HG02623 (cell line): ENCODE measurements at regions not wholly inside any gene's neighbourhood (a gene's known extent, or its start where the extent isn't known, plus 50 kb on each side); places are given as distances from the start of the nearest gene placed in this dataset.
"Not testable (repeated sequence)": the region's sequence is repeated elsewhere in the genome, so short reads cannot be mapped to it uniquely, and the experiment has no call there.

Experiments
- ATAC-seq: cut with Tn5 transposase; IDR thresholded peaks from one replicate; pipeline ENCODE4 v1.9.1; 2021; ENCODE audit warnings: moderate library complexity; ENCODE audit not compliant: unreplicated experiment

GRCh38 chr3:81829272-81829671 lies 67.8 kb upstream of the GBE1 start:
- not testable (repeated sequence) for ATAC-seq

DNA sequence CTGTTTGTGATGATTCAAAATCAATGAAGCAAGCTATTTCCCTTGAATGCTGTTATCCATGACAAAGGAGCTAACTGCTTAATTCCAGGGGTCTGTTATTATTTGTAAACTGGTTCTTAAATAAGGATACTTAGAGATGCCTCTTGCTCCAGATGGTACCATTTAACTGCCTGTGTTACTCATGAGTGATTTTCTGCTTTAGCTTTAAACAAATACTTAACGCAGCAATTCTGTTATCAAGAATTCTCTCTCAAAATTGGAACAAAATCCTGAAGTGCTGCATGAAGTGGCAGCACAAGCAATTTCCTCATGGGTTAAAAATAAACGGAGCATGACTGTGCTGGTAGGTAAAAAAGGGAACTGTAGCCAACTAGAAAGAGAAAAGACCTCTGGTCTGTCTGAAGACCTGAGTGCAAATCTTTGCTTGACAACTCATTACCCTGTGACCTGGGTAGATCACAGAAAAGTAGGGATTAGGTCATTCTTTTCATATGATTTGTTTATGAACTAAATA lies 62.5 kb upstream of the GBE1 start:
- ATAC-seq, result peak; percentile 95

DNA sequence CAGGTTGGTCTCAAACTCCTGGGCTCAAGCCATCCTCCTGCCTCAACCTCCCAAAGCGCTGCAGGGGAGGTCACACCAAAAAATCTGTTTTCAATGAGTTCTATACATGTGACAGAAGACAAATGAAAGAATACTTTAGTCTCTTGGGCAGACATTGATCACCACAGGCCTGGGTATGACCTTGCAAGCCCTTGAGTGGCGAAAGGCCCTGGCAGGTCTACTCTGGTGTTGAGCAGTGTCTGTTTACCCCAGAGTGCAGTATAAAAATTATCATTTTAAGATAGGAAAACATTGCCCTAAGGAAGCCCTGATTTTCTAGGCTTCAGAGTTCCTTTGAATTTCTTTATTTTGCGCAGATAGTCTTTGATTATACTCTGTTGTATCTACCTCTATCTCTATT lies 61.6 kb upstream of the GBE1 start:
- no peak for ATAC-seq

DNA sequence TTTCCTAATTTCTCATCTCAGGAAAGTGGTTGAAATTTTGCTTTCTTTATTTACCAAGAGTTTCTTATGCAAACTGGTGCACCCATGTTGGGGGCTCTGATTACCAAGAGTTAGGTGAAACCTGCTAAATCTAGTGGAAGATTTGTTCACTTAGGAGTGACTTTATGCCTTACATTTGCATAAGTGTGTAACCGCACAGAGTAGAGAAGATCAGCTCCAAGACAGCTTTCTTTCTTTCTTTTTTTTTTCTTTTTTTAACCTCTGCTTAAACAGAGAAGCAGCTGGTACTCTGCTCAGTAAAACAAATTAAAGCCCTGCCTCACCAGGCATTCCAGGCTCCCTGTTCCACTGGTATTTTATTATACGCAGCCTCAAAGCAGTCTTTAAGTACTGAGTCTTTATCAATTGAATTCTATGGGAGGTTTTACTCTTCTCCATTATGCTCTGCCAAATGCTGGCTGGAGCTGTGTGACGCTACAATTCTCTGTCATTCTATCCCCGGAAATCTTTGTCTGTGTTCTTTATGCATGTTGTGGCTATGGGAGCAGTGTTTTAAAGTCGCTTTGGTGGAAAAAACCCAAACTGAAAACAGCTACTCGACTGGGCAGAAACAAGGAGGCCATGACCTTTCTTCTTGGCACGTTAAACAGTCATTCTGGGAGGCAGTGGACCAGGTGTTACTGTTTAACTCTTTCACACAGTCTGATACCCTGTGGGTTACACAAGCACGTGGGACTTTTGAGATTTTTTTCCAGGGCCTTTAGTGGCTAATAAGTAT lies 55.2 kb upstream of the GBE1 start:
- ATAC-seq, result peak; percentile 98

GRCh38 chr3:81812098-81812497 lies 50.7 kb upstream of the GBE1 start:
- ATAC-seq, result not testable (repeated sequence)
